Panc1 (cell line): ENCODE measurements at regions not wholly inside any gene's neighbourhood (a gene's known extent, or its start where the extent isn't known, plus 50 kb on each side); places are given as distances from the start of the nearest gene placed in this dataset.

Experiments
- ATAC-seq: fragments of 200-7000 bp; cut with Tn5 transposase; 2 replicates; pipeline ENCODE4 v1.9.1; 2020; ENCODE audit warnings: mild to moderate bottlenecking, moderate library complexity
- BruUV-seq: library from RNA; stranded (reverse); fragments of 400-500 nt; replicated peaks from 2 replicates; lab custom pipeline; 2021; lab: Mats Ljungman, UMichigan
- CTCF ChIA-PET: fragments of 300-600 bp; sonication (Branson Sonifier 250); formaldehyde crosslinking; loops from one replicate; lab custom pipeline; 2022; ENCODE audit warnings: antibody characterized with exemption; lab: Charles Lee
- POLR2A ChIA-PET: fragments of 300-600 bp; sonication (Branson Sonifier 250); formaldehyde crosslinking; loops from one replicate; lab custom pipeline; 2022; ENCODE audit warnings: antibody characterized with exemption; lab: Charles Lee
- DNase-seq: peaks from one replicate; pipeline ENCODE4 v3.0.0-alpha.2; 2010; ENCODE audit warnings: low read depth, low spot score
- H3K27ac ChIP-seq: 2 replicates; pipeline ENCODE4 v1.5.1; 2011; ENCODE audit warnings: mild to moderate bottlenecking, low read length, inconsistent platforms
- H3K27me3 ChIP-seq: fragments of 200-500 bp; sonication (Bioruptor generic); 2 replicates; pipeline ENCODE4 v1.6.0; 2014; ENCODE audit warnings: low read length, inconsistent platforms; ENCODE audit not compliant: control insufficient read depth, insufficient read depth
- H3K36me3 ChIP-seq: fragments of 200-500 bp; sonication (Bioruptor generic); 2 replicates; pipeline ENCODE4 v1.5.1; 2014; ENCODE audit warnings: inconsistent platforms, mild to moderate bottlenecking, low read length, moderate library complexity; ENCODE audit not compliant: control insufficient read depth, insufficient read depth
- H3K4me1 ChIP-seq: 2 replicates; pipeline ENCODE4 v1.5.1; 2011; ENCODE audit warnings: inconsistent platforms, mild to moderate bottlenecking, low read length, moderate library complexity; ENCODE audit not compliant: control insufficient read depth, insufficient read depth
- H3K4me3 ChIP-seq, 2 experiments: 2 replicates each; pipeline ENCODE4 v1.5.1; 2011 to 2012; ENCODE audit warnings: low read depth in 2 of 2, low read length in 2 of 2, mild to moderate bottlenecking in 2 of 2, inconsistent platforms in 1 of 2, moderate library complexity in 1 of 2
- H3K9me3 ChIP-seq: fragments of 200-500 bp; sonication (Bioruptor generic); 2 replicates; pipeline ENCODE4 v1.5.1; 2014; ENCODE audit warnings: low read depth, mild to moderate bottlenecking, inconsistent platforms, low read length, moderate library complexity; ENCODE audit not compliant: control insufficient read depth, insufficient read depth
- CTCF ChIP-seq: fragments of 450-650 bp; IDR thresholded peaks from 2 replicates; pipeline ENCODE4 v1.5.1; 2017; ENCODE audit warnings: mild to moderate bottlenecking
- POLR2AphosphoS5 ChIP-seq: IDR thresholded peaks from 2 replicates; pipeline ENCODE4 v1.6.1; 2012; ENCODE audit warnings: mild to moderate bottlenecking, low read depth, low read length, moderate library complexity
- REST ChIP-seq, 2 experiments: IDR thresholded peaks; 2 replicates each; pipeline ENCODE4 v1.6.1; 2011 to 2012; ENCODE audit warnings: low read depth in 2 of 2, control low read depth in 1 of 2, low read length in 1 of 2, mild to moderate bottlenecking in 1 of 2, moderate library complexity in 1 of 2; ENCODE audit not compliant: insufficient read depth in 1 of 2
- SIN3A ChIP-seq: IDR thresholded peaks from 2 replicates; pipeline ENCODE4 v1.6.1; 2012; ENCODE audit warnings: low read depth, mild to moderate bottlenecking, low read length, moderate library complexity, borderline replicate concordance; ENCODE audit not compliant: insufficient read depth
- TCF7L2 ChIP-seq: IDR thresholded peaks from 2 replicates; pipeline ENCODE4 v1.6.1; 2011; ENCODE audit warnings: mild to moderate bottlenecking, low read depth, low read length, inconsistent platforms
- in situ Hi-C: cut with HindIII; loops from 2 replicates; pipeline ENCODE4 v1.10.0; 2016; ENCODE audit warnings: low sequenced_read_pairs, low pct_unique_long_range_greater_than_20kb
- intact Hi-C: fragments of 100-400 bp; cut with micrococcal nuclease; formaldehyde crosslinking; loops from one replicate; pipeline ENCODE4 v1.10.0; 2022; ENCODE audit not compliant: unreplicated experiment

GRCh38 chr2:153818242-153818641 lies 53.5 kb upstream of the GALNT13 start:
- no peak for TF ChIP-seq SIN3A
- TF ChIP-seq TCF7L2: no peak
- no peak for TF ChIP-seq REST (IDR thresholded peaks at IDR 0.05; ENCODE audit: insufficient read depth in 1 of 2, low read depth in 2 of 2, low read length in 1 of 2)
- TF ChIP-seq CTCF: no peak
- no peak for TF ChIP-seq POLR2AphosphoS5
- no peaks in the 10 kb centered on the region for H3K27me3 ChIP-seq
- no peaks in the 10 kb centered on the region for H3K36me3 ChIP-seq
- in situ Hi-C loops: no loop called here
- H3K4me3 ChIP-seq: no peak overlapping the region
- POLR2A ChIA-PET: no interaction called here
- no peaks in the 10 kb centered on the region for H3K4me1 ChIP-seq
- CTCF ChIA-PET: no interaction called here
- intact Hi-C loops: no loop called here
- no peak for DNase-seq
- BruUV-seq: no TSS peak
- ATAC-seq: no peak
- no peaks in the 10 kb centered on the region for H3K9me3 ChIP-seq
- no peak overlapping the region for H3K27ac ChIP-seq

GRCh38 chr2:153819074-153819473 lies 52.6 kb upstream of the GALNT13 start:
- DNase-seq: no peak
- Histone ChIP-seq H3K27me3 (no peaks in the 10 kb centered on the region), H3K4me3 (no peak overlapping the region), H3K4me1 (no peaks in the 10 kb centered on the region), H3K9me3 (no peaks in the 10 kb centered on the region), H3K27ac (no peak overlapping the region), H3K36me3 (no peaks in the 10 kb centered on the region)
- no peak for TF ChIP-seq REST (IDR thresholded peaks at IDR 0.05; ENCODE audit: insufficient read depth in 1 of 2, low read depth in 2 of 2, low read length in 1 of 2)
- no peak for TF ChIP-seq TCF7L2
- TF ChIP-seq POLR2AphosphoS5: no peak
- no peak for TF ChIP-seq CTCF
- CTCF ChIA-PET: no interaction called here
- POLR2A ChIA-PET: interaction anchor here (0.6 kb wide), 1 partner anchor 282 kb away, joined by 4 read pairs; no protein-coding TSS in a partner anchor
- ATAC-seq: no peak
- intact Hi-C loops: no loop called here
- in situ Hi-C loops: no loop called here
- BruUV-seq: no TSS peak
